Central memory CD4-positive, alpha-beta T cell (primary cell): ENCODE measurements at regions not wholly inside any gene's neighbourhood (a gene's known extent, or its start where the extent isn't known, plus 50 kb on each side); places are given as distances from the start of the nearest gene placed in this dataset.
A peak's percentile ranks its signal among the peaks of the same experiment; 100 is the strongest.

Experiments
- DNase-seq: peaks from one replicate; pipeline ENCODE4 v3.0.0; 2022

- no peak for DNase-seq
Observed at GRCh38 chr4:140277576-140277975, 95.9 kb upstream of the SCOC start.

GRCh38 chr4:140271553-140271952, 101.9 kb upstream of the SCOC start:
- no peak for DNase-seq

DNA sequence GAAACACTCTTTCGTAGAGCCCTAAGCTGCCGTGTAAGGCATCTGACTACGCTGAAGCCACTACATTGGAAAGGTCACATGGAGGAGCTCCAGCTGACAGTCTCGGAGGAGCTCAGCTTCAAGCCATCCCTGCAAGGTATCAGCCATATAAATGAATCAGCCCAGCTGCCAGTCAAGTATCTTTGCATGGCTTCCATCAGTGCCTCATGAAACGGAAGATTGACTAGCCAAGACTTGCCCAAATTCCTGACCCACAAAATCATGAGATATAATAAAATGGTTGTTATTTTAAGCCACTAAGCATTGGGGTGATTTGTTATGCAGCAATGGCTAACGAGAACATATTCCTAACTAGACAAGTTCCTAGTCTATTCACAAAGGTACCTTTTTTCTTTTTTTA, 104.1 kb upstream of the SCOC start:
- no peak for DNase-seq

DNA sequence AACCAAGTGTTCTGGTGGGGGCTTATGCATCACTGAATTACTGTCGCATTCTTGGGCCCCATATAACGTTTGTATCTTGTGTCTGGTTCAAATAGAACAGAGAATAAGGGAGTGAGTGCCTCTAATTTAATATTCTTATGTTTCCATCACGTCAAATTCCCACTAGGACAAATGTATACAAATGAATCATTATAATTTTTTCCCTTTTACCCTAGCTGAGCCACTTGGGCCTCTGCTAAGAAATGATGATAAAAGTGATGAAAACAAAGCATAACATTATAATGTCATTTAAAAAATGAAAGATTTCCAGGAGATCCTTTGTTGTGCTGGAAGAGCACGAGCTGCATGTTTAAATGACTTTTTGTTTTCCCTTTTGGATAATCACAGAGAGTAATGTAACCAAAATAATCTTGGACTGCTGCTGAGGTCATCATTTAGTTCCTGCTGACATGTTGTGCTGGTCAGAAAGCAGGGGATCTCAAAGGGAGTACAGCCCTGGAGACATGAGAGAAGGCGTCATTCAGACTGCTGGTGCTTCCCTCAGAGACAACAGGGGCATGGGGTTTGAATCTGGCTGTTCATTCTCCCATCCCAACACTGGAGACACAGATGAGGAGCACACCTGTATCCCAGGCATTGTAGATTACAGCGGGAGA, 105.1 kb upstream of the SCOC start:
- no peak for DNase-seq

GRCh38 chr4:140267576-140267975, 105.9 kb upstream of the SCOC start:
- DNase-seq = no peak

- no peak for DNase-seq
Observed at GRCh38 chr4:140266958-140267568, 106.4 kb upstream of the SCOC start.

- DNase-seq = no peak
Observed at GRCh38 chr4:140260227-140260626, 106.2 kb upstream of the MAML3 start.

DNA sequence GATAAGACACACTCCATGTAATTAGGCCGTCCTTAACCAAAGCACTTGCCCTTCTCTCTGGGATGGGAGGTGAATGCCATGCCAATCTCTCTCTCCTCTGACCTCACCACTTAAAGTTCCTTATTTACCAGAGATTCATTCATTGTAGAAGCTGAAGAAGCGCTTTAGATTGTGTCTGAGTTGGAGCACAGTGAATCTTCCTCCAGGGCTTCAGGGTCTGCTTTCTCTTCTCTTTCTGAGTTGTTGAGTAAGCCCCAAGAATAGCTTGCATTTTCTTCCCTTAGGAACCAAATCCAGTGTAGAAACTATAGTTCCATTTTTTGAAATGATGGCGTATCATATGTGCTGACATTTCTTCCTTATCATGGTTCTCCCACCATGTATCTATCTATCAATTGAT, 104.5 kb upstream of the MAML3 start:
- no peak for DNase-seq

GRCh38 chr4:140257461-140258305, 103.7 kb upstream of the MAML3 start:
- no peak for DNase-seq

GRCh38 chr4:140256941-140257340, 103.0 kb upstream of the MAML3 start:
- no peak for DNase-seq

- DNase-seq = no peak
Observed at GRCh38 chr4:140256335-140256734, 102.4 kb upstream of the MAML3 start.

DNA sequence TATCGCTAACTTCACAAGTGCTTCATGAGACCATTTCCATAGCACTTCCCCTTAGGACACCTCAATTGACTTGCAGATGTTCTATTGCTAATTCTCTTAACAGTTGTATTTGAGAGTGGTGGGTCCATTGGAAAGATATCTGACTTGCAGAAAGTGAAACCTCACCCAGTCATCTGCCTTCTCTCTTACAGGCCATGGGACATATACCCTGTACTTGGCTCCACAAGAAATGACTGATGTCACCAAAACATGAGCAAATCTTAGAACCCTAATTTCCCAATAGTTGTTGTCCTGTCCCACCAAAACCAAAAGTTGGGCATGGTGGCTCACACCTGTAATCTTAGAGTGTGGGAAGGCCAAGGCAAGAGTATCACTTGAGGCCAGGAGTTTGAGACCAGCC, 101.9 kb upstream of the MAML3 start:
- DNase-seq = no peak

GRCh38 chr4:140255467-140255866, 101.5 kb upstream of the MAML3 start:
- no peak for DNase-seq

DNA sequence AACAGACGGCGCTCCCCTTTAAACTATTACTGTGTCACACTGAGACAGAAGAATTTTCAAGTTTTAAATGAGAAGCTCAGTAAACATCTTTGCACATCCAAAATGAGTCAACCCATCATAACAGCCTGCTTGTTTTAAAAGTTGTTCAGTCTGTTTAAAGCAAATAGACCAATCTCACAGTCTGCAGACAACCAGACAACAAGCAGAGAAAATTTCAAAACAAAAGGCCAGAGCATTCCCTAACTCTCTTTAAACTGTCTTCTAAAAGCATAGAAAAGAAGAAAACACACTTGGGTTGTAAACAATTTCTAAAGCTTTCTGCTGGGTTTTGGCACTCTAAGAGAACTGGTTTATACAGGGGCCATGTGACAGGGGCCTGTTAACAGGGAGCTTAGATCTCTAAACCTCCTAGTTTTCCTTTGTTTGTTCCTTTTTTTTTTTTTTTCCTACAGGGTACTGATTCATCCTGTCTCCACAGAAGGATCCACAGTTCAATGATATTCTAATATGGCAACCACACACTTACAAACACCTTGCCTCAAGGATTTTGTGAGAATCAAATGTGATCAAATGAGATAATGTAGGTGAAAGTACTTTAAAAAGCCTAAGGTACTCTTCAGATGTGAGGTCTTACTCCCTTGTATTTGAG, 100.8 kb upstream of the MAML3 start:
- DNase-seq = no peak

DNA sequence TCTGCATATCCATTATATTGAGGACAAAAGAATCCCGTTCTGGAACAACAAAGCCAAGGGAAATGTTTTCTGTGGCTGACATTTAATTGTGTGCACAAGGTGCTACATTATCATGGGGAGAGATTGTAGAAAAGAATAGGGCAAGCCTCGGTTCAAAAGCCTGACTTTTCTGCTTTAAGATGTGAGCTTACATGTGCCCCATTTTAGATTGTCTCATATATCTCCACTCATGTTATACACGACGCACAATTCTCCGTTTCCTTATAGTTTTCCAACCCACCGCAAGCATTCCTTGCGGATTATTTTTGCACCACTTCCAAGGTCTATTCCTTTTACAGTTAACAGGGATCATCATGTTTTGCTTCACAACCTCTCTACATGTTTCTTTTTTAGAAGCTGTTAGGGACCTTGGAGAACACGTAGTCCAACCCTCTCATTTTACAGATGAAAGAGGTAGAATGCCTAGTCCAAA, 99.6 kb upstream of the MAML3 start:
- no peak for DNase-seq

GRCh38 chr4:140252742-140253555, 99.0 kb upstream of the MAML3 start:
- DNase-seq = peak; percentile 35

GRCh38 chr4:140252141-140252741, 98.3 kb upstream of the MAML3 start:
- DNase-seq = no peak

DNA sequence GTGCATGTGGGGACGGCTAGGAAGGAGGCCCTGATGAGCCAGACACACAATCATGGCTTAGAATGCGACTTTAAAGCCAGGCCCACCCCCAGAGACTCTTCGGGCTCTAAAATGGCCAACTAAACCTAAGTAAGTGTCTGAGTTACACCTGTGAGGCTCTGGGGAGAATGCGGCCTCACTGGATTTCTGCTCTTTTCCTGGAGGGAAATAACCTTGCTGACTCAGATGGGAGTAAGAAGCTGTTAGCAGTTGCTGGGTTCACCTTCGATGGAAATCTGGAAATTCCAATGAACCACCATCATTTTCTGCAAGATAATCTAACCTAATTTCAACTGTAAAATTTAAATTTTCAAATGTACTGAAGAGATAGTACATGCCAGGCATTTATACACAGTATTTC, 97.6 kb upstream of the MAML3 start:
- no peak for DNase-seq

DNA sequence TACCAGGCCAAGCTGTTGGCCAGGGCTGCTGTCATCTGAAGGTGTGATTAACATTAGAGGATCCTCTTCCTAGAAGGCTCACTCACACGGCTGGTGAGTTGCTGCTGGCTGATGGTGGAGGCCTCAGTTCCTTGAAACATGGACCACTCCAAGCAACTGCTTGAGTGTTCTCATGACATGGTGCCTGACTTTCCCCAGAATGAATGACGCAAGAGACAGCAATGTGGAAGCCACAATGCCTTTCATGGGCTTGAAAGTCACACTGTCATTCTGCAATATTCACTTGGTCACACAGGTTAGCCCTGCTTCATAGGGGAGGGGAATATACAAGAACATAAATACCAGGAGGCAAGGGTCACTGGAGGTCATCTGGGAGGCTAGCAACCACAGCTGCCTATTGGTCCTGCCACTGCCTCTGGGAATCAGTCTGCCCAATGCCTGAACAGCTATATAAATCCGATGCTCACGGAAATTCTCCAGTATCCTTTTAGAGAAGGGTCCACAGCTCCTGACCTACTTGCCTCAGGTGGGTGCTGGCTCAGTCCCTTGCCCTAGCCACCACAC, 97.1 kb upstream of the MAML3 start:
- no peak for DNase-seq

DNA sequence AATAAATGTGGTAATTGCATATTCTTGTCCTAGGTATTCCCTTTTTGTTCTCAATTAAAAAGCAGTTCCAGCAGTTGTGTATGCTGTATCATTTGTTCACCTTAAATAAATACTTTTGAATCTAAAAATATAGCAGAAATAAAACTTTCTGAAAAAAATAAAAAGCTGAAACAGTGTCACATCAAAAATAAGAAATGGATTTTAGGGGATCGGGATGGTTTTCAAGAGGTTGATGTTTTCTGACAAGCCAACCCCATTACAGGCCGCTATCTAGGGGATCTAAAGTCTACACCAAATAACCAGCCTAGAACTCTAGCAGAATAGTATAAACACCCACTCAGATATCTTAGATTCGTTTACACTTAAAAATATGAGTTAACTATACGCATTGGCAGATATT, 95.4 kb upstream of the MAML3 start:
- no peak for DNase-seq

GRCh38 chr4:140247237-140247636, 93.3 kb upstream of the MAML3 start:
- no peak for DNase-seq

- no peak for DNase-seq
Observed at GRCh38 chr4:140246216-140246615, 92.2 kb upstream of the MAML3 start.
